SIG-M5 treated with dmso at 0.1 percent for 504 hours (cell line): ENCODE measurements at regions not wholly inside any gene's neighbourhood (a gene's known extent, or its start where the extent isn't known, plus 50 kb on each side); places are given as distances from the start of the nearest gene placed in this dataset.

Experiments
- DNase-seq: peaks from one replicate; lab custom pipeline; 2025; ENCODE audit not compliant: unreplicated experiment; lab: John Stamatoyannopoulos, UW

- no peak for DNase-seq
These were observed 392.5 kb upstream of the RARB start for GRCh38 chr3:25035526-25035925.

- DNase-seq = no peak
These were observed 391.4 kb upstream of the RARB start for GRCh38 chr3:25036633-25037032.

DNA sequence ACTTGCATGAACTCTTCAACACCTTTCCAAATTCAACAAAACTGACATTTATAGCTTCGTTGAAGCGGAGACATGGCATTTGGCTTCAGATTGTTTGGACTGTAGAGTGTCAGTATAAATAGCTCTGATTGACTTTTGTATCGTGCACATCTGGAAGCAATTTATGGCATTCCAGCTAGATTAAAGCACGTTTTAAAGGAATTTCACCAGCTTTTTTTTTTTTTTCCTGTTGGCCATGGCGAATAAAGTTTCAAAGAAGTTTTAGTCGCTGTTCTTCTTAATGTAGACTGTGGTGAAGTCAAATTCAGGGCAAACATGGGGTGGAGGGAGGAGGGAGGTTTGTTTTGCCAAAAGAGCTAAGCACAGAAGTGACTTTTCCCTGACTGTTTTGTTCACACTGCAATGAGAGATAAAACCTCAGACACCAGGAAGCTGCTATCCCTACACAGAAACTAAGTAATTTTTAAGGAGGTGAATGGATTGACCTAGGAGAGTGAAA is 391.0 kb upstream of the RARB start:
- DNase-seq = no peak

GRCh38 chr3:25038271-25038670 is 389.8 kb upstream of the RARB start:
- DNase-seq = no peak

DNA sequence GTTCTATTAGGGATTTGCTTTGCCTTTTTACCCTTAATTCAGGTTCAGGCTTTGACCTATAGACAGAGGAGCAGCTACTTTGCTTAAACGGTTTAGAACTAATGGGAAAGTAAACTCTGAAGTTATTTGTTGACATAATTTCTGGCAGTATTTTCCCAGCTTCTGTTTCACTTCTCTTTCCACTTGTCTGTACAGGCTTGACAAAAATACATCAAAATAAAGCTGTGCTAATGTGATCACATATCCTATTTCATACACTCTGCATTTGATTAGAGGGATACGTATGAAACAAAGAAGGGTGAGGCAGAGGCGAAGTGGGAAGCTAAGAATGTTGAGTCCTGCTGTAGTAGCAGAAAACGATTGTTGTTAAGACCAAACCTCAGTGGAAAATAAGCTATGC is 389.1 kb upstream of the RARB start:
- DNase-seq = no peak

- no peak for DNase-seq
These were observed 387.3 kb upstream of the RARB start for GRCh38 chr3:25040748-25041147.

DNA sequence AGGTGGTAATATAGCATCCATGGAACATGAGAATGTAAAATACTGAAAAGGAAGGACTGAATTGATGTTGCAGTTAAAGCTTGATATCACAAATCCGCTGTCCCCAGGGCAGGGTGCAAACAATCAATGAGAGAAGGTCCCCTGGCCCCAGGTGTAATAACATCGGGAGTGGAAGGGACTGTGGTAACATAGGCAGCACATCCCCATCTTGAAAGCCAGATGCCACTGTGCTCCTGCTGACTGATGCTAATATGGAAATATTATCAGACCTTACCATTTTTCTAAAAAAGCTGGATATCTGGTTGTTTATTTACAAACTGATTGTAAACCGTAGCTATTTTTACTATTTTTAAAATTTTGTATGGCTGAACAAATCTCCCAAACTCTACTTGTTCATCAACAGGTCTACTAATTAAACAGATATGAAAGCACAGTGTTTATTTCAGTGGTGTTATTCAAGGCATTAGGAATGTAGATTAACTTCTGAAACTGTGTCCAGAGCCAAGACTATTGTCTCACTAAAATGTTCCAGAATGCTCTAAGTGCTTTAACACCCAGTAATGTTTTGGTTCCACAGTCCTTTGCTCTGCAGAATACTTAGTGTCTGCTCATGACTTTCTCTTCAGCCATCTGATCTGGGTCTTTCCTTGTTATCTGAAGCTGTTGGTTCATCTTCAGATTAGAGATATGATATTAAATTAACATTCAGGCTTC is 386.0 kb upstream of the RARB start:
- no peak for DNase-seq

DNA sequence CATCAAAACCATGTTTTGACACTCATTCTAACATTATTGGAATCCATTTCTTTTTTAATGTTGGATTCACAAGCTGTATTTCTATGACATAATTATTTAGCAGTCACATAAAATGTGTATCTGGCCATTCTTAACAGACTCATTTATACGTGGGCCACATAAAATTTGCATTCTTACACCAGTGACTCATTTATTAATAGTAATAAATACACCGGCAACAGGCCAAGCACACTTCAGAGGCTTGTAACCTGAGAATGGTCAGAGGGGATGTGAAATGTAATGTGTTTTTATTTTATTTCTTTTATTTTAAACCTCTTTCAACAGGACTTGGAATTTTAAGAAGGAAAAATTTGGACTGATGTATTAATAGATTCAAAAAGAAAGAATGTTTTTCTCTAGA is 384.9 kb upstream of the RARB start:
- DNase-seq = no peak

- DNase-seq = no peak
These were observed 384.3 kb upstream of the RARB start for GRCh38 chr3:25043749-25044148.

- DNase-seq = no peak
These were observed 383.0 kb upstream of the RARB start for GRCh38 chr3:25044762-25045710.

DNA sequence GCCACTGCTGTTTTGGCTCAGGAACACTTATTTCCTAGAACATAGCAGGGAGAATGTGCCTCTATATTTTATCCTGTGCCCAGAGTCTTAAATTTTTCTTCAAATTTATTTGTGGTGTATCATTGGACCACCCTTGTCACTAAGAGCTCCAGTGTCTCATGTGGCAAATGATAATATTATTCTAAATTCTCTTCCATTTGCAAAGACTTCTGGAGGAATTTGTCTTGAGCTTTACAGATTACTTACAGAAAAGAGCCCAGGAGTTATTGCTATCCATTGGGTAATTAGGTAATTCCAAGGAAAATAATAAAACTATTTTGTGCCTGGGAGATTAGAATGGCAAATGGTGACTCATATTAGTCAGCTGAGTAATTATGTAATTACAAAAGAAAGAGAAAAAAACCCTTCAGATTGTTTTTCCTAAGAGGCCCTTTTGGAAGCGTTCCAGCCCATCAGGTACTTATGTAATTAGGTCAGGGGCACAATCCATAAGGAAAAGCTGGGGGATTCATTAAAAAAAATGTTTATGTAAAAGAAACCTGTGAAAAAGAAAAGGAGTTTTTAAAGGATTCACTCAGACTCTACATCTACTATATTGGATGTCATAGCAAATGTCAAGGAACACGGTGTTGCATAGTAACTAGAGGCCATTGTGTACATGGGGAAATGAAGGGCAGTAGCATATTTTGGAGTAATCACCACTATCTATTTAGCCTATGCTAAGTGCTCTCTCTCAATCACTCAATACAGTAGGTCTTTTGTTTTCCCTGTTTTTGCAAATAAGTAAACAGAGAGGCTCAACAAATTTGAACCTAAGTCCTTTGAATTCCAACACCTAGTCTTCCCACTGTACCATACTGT is 380.9 kb upstream of the RARB start:
- DNase-seq = no peak

DNA sequence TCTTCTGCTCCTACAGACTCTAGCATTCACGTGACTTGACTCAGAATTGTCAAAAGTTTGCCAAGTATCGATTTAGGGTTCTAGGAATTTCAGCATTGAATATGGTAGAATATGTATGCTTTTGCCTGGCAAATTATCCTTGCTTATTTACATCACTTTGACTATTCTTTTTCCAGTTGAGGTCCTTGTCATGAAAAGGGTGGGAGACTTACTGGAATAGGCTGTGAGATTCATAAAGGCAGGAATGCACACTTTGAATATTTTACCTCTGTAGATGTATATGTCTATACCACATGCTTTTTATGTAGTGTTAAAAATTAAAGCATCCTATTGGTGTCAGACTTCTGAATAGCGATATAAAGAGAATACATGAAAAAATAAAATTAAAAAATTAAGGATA is 378.8 kb upstream of the RARB start:
- no peak for DNase-seq

DNA sequence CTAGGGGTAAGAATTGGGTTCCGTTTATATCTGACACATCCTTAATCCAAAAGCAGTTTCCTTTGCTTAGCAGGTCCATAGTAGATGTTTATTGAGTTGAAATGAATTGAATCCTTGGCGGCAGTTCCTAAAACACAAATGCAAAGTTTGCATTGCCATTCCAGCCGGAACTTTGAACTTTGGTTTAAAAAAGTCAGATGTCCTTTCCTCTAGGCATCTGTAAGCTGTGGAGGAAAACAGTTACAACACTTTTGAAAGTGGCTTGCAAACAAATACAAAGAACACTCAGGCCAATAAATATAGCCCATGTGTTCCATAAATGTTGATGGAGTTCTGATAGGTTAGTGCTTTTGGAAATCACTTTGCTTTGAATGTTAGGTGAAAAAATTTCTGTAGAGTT is 374.7 kb upstream of the RARB start:
- no peak for DNase-seq

GRCh38 chr3:25056036-25056755 is 371.9 kb upstream of the RARB start:
- DNase-seq = no peak

GRCh38 chr3:25056803-25057351 is 371.2 kb upstream of the RARB start:
- no peak for DNase-seq

- DNase-seq = no peak
These were observed 370.7 kb upstream of the RARB start for GRCh38 chr3:25057379-25057778.

GRCh38 chr3:25064681-25065080 is 363.4 kb upstream of the RARB start:
- DNase-seq = no peak

DNA sequence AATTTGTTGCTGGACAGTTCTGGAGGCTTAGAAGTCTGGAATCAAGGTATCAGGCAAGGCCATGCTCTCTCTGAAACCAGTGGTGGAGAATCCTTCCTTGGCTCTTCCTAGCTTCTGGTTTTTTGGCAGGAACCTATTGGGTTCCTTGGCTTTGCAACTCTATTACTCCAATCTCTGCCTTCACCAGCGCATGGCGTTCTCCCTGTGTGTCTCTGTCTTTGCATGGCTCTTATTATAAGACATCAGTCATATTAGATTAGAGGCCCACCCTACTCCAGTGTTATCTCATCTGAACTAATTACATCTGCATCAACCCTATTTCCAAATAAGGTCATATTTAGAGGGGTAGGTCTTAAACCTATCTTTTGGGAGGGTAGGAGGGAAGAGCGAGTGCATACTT is 358.1 kb upstream of the RARB start:
- DNase-seq = no peak

- no peak for DNase-seq
These were observed 356.2 kb upstream of the RARB start for GRCh38 chr3:25071846-25072245.

- DNase-seq = no peak
These were observed 354.6 kb upstream of the RARB start for GRCh38 chr3:25073423-25073822.
